ENCODE measurements at regions not wholly inside any gene's neighbourhood (a gene's known extent, or its start where the extent isn't known, plus 50 kb on each side); places are given as distances from the start of the nearest gene placed in this dataset.

GRCh38 chr12:71021491-71021890 lies 101.0 kb upstream of the PTPRR start:
- H3K4me2 ChIP-seq (replicated peaks; ENCODE audit: low read depth, low read length, poor library complexity, severe bottlenecking) = no peak overlapping the region
- Mint-ChIP-seq H3K4me3 (no peak overlapping the region), H3K27me3 (no peaks in the 10 kb centered on the region), H3K4me1 (no peaks in the 10 kb centered on the region), H3K27ac (no peak overlapping the region), H3K9me3 (ENCODE audit: insufficient read depth) (no peaks in the 10 kb centered on the region)
- ChIA-PET CTCF (no interaction called here), POLR2A (no interaction called here)
- intact Hi-C loops (cut with micrococcal nuclease) = no loop called here
- no peaks in the 10 kb centered on the region for H3K9me3 ChIP-seq (ENCODE audit: control extremely low read depth in 1 of 3, control insufficient read depth in 2 of 3, insufficient read depth in 1 of 3, low read length in 2 of 3)
- no peaks in the 10 kb centered on the region for H3K79me2 ChIP-seq (ENCODE audit: control insufficient read depth, insufficient read depth, low read length)
- no CpG with 5 or more reads among the region's 3 CpGs for WGBS (ENCODE audit: insufficient coverage)
- TF ChIP-seq, protein P1, sequence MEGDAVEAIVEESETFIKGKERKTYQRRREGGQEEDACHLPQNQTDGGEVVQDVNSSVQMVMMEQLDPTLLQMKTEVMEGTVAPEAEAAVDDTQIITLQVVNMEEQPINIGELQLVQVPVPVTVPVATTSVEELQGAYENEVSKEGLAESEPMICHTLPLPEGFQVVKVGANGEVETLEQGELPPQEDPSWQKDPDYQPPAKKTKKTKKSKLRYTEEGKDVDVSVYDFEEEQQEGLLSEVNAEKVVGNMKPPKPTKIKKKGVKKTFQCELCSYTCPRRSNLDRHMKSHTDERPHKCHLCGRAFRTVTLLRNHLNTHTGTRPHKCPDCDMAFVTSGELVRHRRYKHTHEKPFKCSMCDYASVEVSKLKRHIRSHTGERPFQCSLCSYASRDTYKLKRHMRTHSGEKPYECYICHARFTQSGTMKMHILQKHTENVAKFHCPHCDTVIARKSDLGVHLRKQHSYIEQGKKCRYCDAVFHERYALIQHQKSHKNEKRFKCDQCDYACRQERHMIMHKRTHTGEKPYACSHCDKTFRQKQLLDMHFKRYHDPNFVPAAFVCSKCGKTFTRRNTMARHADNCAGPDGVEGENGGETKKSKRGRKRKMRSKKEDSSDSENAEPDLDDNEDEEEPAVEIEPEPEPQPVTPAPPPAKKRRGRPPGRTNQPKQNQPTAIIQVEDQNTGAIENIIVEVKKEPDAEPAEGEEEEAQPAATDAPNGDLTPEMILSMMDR (IDR thresholded peaks at IDR 0.05) = no peak
- no peak for TF ChIP-seq EZH2 (IDR thresholded peaks at IDR 0.05; ENCODE audit: borderline replicate concordance, insufficient read depth, low read depth, low read length, poor library complexity, severe bottlenecking)
- H3K27ac ChIP-seq (ENCODE audit: low read length in 2 of 2) = no peak overlapping the region
- no peak overlapping the region for H3K9ac ChIP-seq (ENCODE audit: low read length)
- H4K20me1 ChIP-seq (ENCODE audit: control insufficient read depth, insufficient read depth, low read length, poor library complexity, severe bottlenecking) = no peaks in the 10 kb centered on the region
- H3K36me3 ChIP-seq (replicated peaks in 1 of 2; ENCODE audit: control extremely low read depth in 1 of 2, control insufficient read depth in 1 of 2, extremely low read depth in 1 of 2, insufficient read depth in 2 of 2, low read length in 1 of 2) = no peaks in the 10 kb centered on the region
- H2AFZ ChIP-seq (ENCODE audit: insufficient read depth, low read depth, low read length, poor library complexity, severe bottlenecking) = no peak overlapping the region
- DNase-seq = no peak
- no peaks in the 10 kb centered on the region for H3K27me3 ChIP-seq (replicated peaks in 1 of 4; ENCODE audit: control extremely low read depth in 1 of 4, control insufficient read depth in 3 of 4, insufficient read depth in 4 of 4, low read length in 3 of 4)
- no peaks in the 10 kb centered on the region for H3K4me1 ChIP-seq (ENCODE audit: control insufficient read depth in 2 of 2, insufficient read depth in 2 of 2, low read length in 2 of 2)
- ATAC-seq (ENCODE audit: low read depth) = no peak
- H3K4me3 ChIP-seq (ENCODE audit: control extremely low read depth in 1 of 5, extremely low read depth in 1 of 5, insufficient read depth in 1 of 5, low read depth in 2 of 5, low read length in 4 of 5) = no peak overlapping the region

DNA sequence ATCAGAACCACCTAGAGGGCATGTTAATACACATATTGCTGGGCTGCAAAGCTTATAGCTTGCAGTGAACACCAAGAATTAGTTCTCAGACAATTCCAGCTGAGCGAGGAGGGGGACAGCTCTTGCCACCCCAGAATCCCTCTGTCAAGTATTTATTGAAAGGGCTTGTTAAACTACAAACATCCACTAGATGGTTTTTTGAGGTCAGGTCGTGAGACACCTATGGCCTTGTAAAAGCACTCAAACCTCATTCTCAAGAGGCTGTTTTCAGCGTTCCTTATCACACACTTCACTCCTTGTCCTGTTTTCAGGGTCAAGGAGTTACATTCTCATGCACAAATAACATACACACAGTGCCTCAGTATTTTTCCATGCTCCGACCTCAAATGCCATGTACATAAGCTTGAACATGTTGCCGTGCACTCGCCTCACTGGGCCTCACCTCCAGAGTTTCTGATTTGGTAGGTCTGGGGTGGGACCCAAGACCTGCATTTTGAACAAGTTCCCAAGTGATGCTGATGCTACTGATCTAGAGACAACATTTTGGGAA lies 98.8 kb upstream of the PTPRR start:
- Histone ChIP-seq H3K4me3 (ENCODE audit: control extremely low read depth in 1 of 5, extremely low read depth in 1 of 5, insufficient read depth in 1 of 5, low read depth in 2 of 5, low read length in 4 of 5) (no peak overlapping the region), H3K9me3 (ENCODE audit: control extremely low read depth in 1 of 3, control insufficient read depth in 2 of 3, insufficient read depth in 1 of 3, low read length in 2 of 3) (no peaks in the 10 kb centered on the region), H4K20me1 (ENCODE audit: control insufficient read depth, insufficient read depth, low read length, poor library complexity, severe bottlenecking) (no peaks in the 10 kb centered on the region), H3K79me2 (ENCODE audit: control insufficient read depth, insufficient read depth, low read length) (no peaks in the 10 kb centered on the region), H3K4me1 (ENCODE audit: control insufficient read depth in 2 of 2, insufficient read depth in 2 of 2, low read length in 2 of 2) (no peaks in the 10 kb centered on the region), H3K27me3 (replicated peaks in 1 of 4; ENCODE audit: control extremely low read depth in 1 of 4, control insufficient read depth in 3 of 4, insufficient read depth in 4 of 4, low read length in 3 of 4) (no peaks in the 10 kb centered on the region), H3K36me3 (replicated peaks in 1 of 2; ENCODE audit: control extremely low read depth in 1 of 2, control insufficient read depth in 1 of 2, extremely low read depth in 1 of 2, insufficient read depth in 2 of 2, low read length in 1 of 2) (no peaks in the 10 kb centered on the region), H2AFZ (ENCODE audit: insufficient read depth, low read depth, low read length, poor library complexity, severe bottlenecking) (no peak overlapping the region), H3K27ac (ENCODE audit: low read length in 2 of 2) (no peak overlapping the region), H3K4me2 (replicated peaks; ENCODE audit: low read depth, low read length, poor library complexity, severe bottlenecking) (no peak overlapping the region), H3K9ac (ENCODE audit: low read length) (no peak overlapping the region)
- ATAC-seq (ENCODE audit: low read depth) (no peak), DNase-seq (no peak)
- Mint-ChIP-seq H3K4me3 (no peak overlapping the region), H3K4me1 (no peaks in the 10 kb centered on the region), H3K9me3 (ENCODE audit: insufficient read depth) (no peaks in the 10 kb centered on the region), H3K27me3 (no peaks in the 10 kb centered on the region), H3K27ac (no peak overlapping the region)
- 87% methylated on average over 5 of the region's 6 CpGs for WGBS (ENCODE audit: insufficient coverage)
- no peak for TF ChIP-seq EZH2 (IDR thresholded peaks at IDR 0.05; ENCODE audit: borderline replicate concordance, insufficient read depth, low read depth, low read length, poor library complexity, severe bottlenecking)
- TF ChIP-seq, protein P1 (IDR thresholded peaks at IDR 0.05) = no peak
- intact Hi-C loops (cut with micrococcal nuclease) = no loop called here
- CTCF ChIA-PET = no interaction called here
- POLR2A ChIA-PET = no interaction called here
